IMR-90 (cell line): ENCODE measurements at regions not wholly inside any gene's neighbourhood (a gene's known extent, or its start where the extent isn't known, plus 50 kb on each side); places are given as distances from the start of the nearest gene placed in this dataset. TPM values are rescaled to one million over a fixed set of nuclear protein-coding genes. Genes with fewer than 3 reads are reported as not detected.

Source experiments
- microRNA-seq, 2 experiments: library from miRNA; stranded (forward) in 1 of 2; unstranded in 1 of 2; fragments of 10-50 nt in 1 of 2; fragments of <30 nt in 1 of 2; gene quantifications in 1 of 2; microRNA quantifications in 1 of 2; one replicate each; pipeline versions ENCODE3 to v1.1.0; 2013 to 2020; ENCODE audit not compliant: insufficient read depth in 1 of 2, insufficient read length in 1 of 2, unreplicated experiment in 1 of 2
- small RNA-seq, 5 experiments: library from RNA; depleted of rRNA; stranded (forward); fragments of <200 nt; gene quantifications; one replicate each; pipeline ENCODE3, GENCODE V24; 2012

Small RNAs in the stretch of these regions (microRNA-seq; reads per million reads assigned to microRNA genes)
- gene AC026951.2 (ENCODE audit: insufficient read depth, insufficient read length) (not detected), gene RF00425 (ENCODE audit: insufficient read depth, insufficient read length) (not detected)

Small RNAs in the stretch of these regions (small RNA-seq; reads per million reads assigned to genes)
- 0 reads per million in 5 experiments for gene AC026951.2
- 0 reads per million in 5 experiments for gene RF00425
